Spleen (tissue), 7 donors: ENCODE measurements at regions not wholly inside any gene's neighbourhood (a gene's known extent, or its start where the extent isn't known, plus 50 kb on each side); places are given as distances from the start of the nearest gene placed in this dataset.

Experiments
- CTCF ChIP-seq, 11 experiments: fragments of 200-600 bp in 7 of 11; fragments of 450-650 bp in 4 of 11; sonication (generic) in 4 of 11; IDR thresholded peaks in 8 of 11; conservative IDR thresholded peaks in 3 of 11; 1 replicate in 7 of 11; 2 replicates in 4 of 11; pipeline versions ENCODE4 v1.4.0 to v1.8.0; 2016 to 2021; ENCODE audit warnings: antibody characterized with exemption in 11 of 11, inconsistent platforms in 4 of 11, mild to moderate bottlenecking in 1 of 11
- POLR2AphosphoS5 ChIP-seq, 3 donors: sonication (generic); formaldehyde crosslinking; IDR thresholded peaks; one replicate each; pipeline ENCODE4 v1.5.1; 2017; ENCODE audit warnings: antibody characterized with exemption in 3 of 3
- donor health status: DM: no; HTN: no; CAD: no; lungs with moderate emphysema.
- donor health status: DM: no; HTN: no; CAD: no.
- donor health status: DM: no; HTN: no; CAD: no.

GRCh38 chr13:107803822-107804495, 411.4 kb downstream of the LIG4 start:
- no peak for TF ChIP-seq CTCF (IDR thresholded peaks at IDR 0.05 in 8 of 11, conservative IDR thresholded peaks at IDR 0.05 in 3 of 11)
- TF ChIP-seq POLR2AphosphoS5 (IDR thresholded peaks at IDR 0.05), result no peak
